GM23338 (cell line): ENCODE measurements at regions not wholly inside any gene's neighbourhood (a gene's known extent, or its start where the extent isn't known, plus 50 kb on each side); places are given as distances from the start of the nearest gene placed in this dataset.

Source experiments
- ATAC-seq: fragments of 200-7000 bp; cut with Tn5 transposase; 3 replicates; pipeline ENCODE4 v1.9.1; 2020
- DNase-seq: peaks from one replicate; pipeline ENCODE4 v3.0.0-alpha.2; 2015; ENCODE audit warnings: low spot score
- H2AFZ ChIP-seq: fragments of 200-600 bp; sonication (generic); 2 replicates; pipeline ENCODE4 v1.8.0; 2016; ENCODE audit warnings: antibody characterized with exemption, mild to moderate bottlenecking, moderate library complexity
- H3F3A ChIP-seq: fragments of 200-600 bp; sonication (generic); replicated peaks from 2 replicates; pipeline ENCODE4 v1.8.0; 2017; ENCODE audit warnings: antibody characterized with exemption, mixed run types, low read depth
- H3K27ac ChIP-seq: fragments of 200-600 bp; sonication (generic); 2 replicates; pipeline ENCODE4 v1.6.1; 2016; ENCODE audit warnings: low read depth
- H3K27me3 ChIP-seq: fragments of 200-600 bp; sonication (generic); 2 replicates; pipeline ENCODE4 v1.8.0; 2016; ENCODE audit warnings: mild to moderate bottlenecking, mixed run types, moderate library complexity; ENCODE audit not compliant: insufficient read depth
- H3K36me3 ChIP-seq: fragments of 200-600 bp; sonication (generic); 2 replicates; pipeline ENCODE4 v1.8.0; 2016; ENCODE audit warnings: mild to moderate bottlenecking; ENCODE audit not compliant: insufficient read depth
- H3K4me1 ChIP-seq: fragments of 200-600 bp; sonication (generic); 2 replicates; pipeline ENCODE4 v1.8.0; 2016; ENCODE audit warnings: mild to moderate bottlenecking, moderate library complexity; ENCODE audit not compliant: insufficient read depth
- H3K4me2 ChIP-seq: fragments of 200-600 bp; sonication (generic); 2 replicates; pipeline ENCODE4 v1.7.1; 2017; ENCODE audit warnings: mixed run types
- H3K4me3 ChIP-seq: fragments of 200-600 bp; sonication (generic); 2 replicates; pipeline ENCODE4 v1.6.1; 2016; ENCODE audit warnings: mixed run types
- H3K79me2 ChIP-seq: fragments of 200-600 bp; sonication (generic); replicated peaks from 2 replicates; pipeline ENCODE4 v1.8.0; 2017; ENCODE audit warnings: mild to moderate bottlenecking; ENCODE audit not compliant: insufficient read depth
- H3K9me2 ChIP-seq: fragments of 200-600 bp; sonication (generic); 2 replicates; pipeline ENCODE4 v1.8.0; 2017; ENCODE audit not compliant: insufficient read depth
- H4K20me1 ChIP-seq: fragments of 200-600 bp; sonication (generic); replicated peaks from 2 replicates; pipeline ENCODE4 v1.8.0; 2017; ENCODE audit warnings: mild to moderate bottlenecking; ENCODE audit not compliant: insufficient read depth
- H3K27ac Mint-ChIP-seq: 2 replicates; pipeline ENCODE4 v1.8.0; 2020; ENCODE audit warnings: inconsistent platforms, mild to moderate bottlenecking, moderate library complexity, mixed read lengths
- H3K27me3 Mint-ChIP-seq: 3 replicates; pipeline ENCODE4 v1.8.0; 2022; ENCODE audit warnings: low read depth, mild to moderate bottlenecking, moderate library complexity, mixed read lengths, inconsistent platforms; ENCODE audit not compliant: insufficient read depth, poor library complexity
- H3K36me3 Mint-ChIP-seq: 3 replicates; pipeline ENCODE4 v1.8.0; 2021; ENCODE audit warnings: low read depth, mild to moderate bottlenecking, inconsistent platforms, moderate library complexity, mixed read lengths
- H3K4me1 Mint-ChIP-seq: 3 replicates; pipeline ENCODE4 v1.8.0; 2020; ENCODE audit warnings: mild to moderate bottlenecking, inconsistent platforms, mixed read lengths
- H3K4me3 Mint-ChIP-seq: 3 replicates; pipeline ENCODE4 v1.8.0; 2021; ENCODE audit warnings: moderate library complexity, mild to moderate bottlenecking, inconsistent platforms, mixed read lengths
- H3K9me3 Mint-ChIP-seq: 3 replicates; pipeline ENCODE4 v1.8.0; 2020; ENCODE audit warnings: moderate library complexity, mild to moderate bottlenecking, inconsistent platforms, mixed read lengths
- CREB1 ChIP-seq: fragments of 250-450 bp; sonication (Bioruptor Pico); IDR thresholded peaks from 2 replicates; pipeline ENCODE4 v1.5.0; 2020; ENCODE audit warnings: low read depth, mild to moderate bottlenecking, moderate library complexity
- CTCF ChIP-seq, 2 experiments: fragments of 200-600 bp in 1 of 2; sonication (generic) in 1 of 2; conservative IDR thresholded peaks; 2 replicates each; pipeline versions ENCODE4 v1.5.1 to v1.6.1; 2016 to 2017; ENCODE audit warnings: antibody characterized with exemption in 2 of 2, low read depth in 2 of 2, mild to moderate bottlenecking in 2 of 2, moderate library complexity in 1 of 2
- EZH2 ChIP-seq: fragments of 200-600 bp; sonication (generic); IDR thresholded peaks from one replicate; pipeline ENCODE4 v1.8.0; 2017; ENCODE audit warnings: antibody characterized with exemption, mild to moderate bottlenecking, low read depth; ENCODE audit not compliant: unreplicated experiment
- EZH2phosphoT487 ChIP-seq: fragments of 200-600 bp; sonication (generic); IDR thresholded peaks from one replicate; pipeline ENCODE4 v1.8.1; 2018; ENCODE audit warnings: antibody characterized with exemption; ENCODE audit not compliant: unreplicated experiment
- JUNB ChIP-seq: IDR thresholded peaks from one replicate; pipeline ENCODE4 v1.6.1; 2016; ENCODE audit warnings: antibody characterized with exemption; ENCODE audit not compliant: unreplicated experiment
- NANOG ChIP-seq: IDR thresholded peaks from 2 replicates; pipeline ENCODE4 v1.6.1; 2016; ENCODE audit warnings: antibody characterized with exemption, borderline replicate concordance
- POLR2AphosphoS5 ChIP-seq: IDR thresholded peaks from 2 replicates; pipeline ENCODE4 v1.6.1; 2016; ENCODE audit warnings: antibody characterized with exemption, low read depth
- REST ChIP-seq: IDR thresholded peaks from one replicate; pipeline ENCODE4 v1.6.1; 2018; ENCODE audit warnings: antibody characterized with exemption; ENCODE audit not compliant: unreplicated experiment
- STAT1 ChIP-seq: IDR thresholded peaks from one replicate; pipeline ENCODE4 v1.6.1; 2016; ENCODE audit warnings: antibody characterized with exemption; ENCODE audit not compliant: unreplicated experiment
- ZNF462 ChIP-seq: fragments of 250-450 bp; sonication (Bioruptor Pico); IDR thresholded peaks from 2 replicates; pipeline ENCODE4 v1.5.0; 2020; ENCODE audit warnings: mild to moderate bottlenecking, moderate library complexity

GRCh38 chr5:107134931-107135330 is 535.8 kb downstream of the EFNA5 start:
- TF ChIP-seq NANOG (no peak), EZH2 (no peak), CREB1 (CRISPR knock-in tag) (no peak), JUNB (no peak), STAT1 (no peak), CTCF (conservative IDR thresholded peaks at IDR 0.05; ENCODE audit: low read depth in 2 of 2) (no peak), ZNF462 (no peak), EZH2phosphoT487 (no peak), REST (no peak), POLR2AphosphoS5 (no peak)
- H3K4me3 Mint-ChIP-seq = no peak overlapping the region
- Histone ChIP-seq H3K4me3 (no peak overlapping the region), H3K9me2 (no peaks in the 10 kb centered on the region), H4K20me1 (no peaks in the 10 kb centered on the region), H3K4me2 (no peak overlapping the region), H3K79me2 (no peaks in the 10 kb centered on the region), H3K27ac (no peak overlapping the region), H3K4me1 (no peaks in the 10 kb centered on the region), H2AFZ (no peak overlapping the region), H3K27me3 (no peaks in the 10 kb centered on the region), H3K36me3 (no peaks in the 10 kb centered on the region), H3F3A (no peaks in the 10 kb centered on the region)
- H3K27ac Mint-ChIP-seq = no peak overlapping the region
- DNase-seq (no peak), ATAC-seq (no peak)
- no peaks in the 10 kb centered on the region for H3K27me3 Mint-ChIP-seq
- peaks cover 8% of the 10 kb centered on the region; the same call in 2 of the 3 replicates for H3K9me3 Mint-ChIP-seq
- peaks cover under 1% of the 10 kb centered on the region; the same call in 2 of the 3 replicates for H3K36me3 Mint-ChIP-seq
- no peaks in the 10 kb centered on the region for H3K4me1 Mint-ChIP-seq
